Kidney (tissue), 13 donors: ENCODE measurements at regions not wholly inside any gene's neighbourhood (a gene's known extent, or its start where the extent isn't known, plus 50 kb on each side); places are given as distances from the start of the nearest gene placed in this dataset.

ENCODE experiments used
- DNase-seq, 5 donors: peaks; one replicate each; pipeline ENCODE4 v3.0.0-alpha.2; 2013 to 2020
- FAIRE-seq: peaks from 2 replicates; lab custom pipeline; 2012; peaks lifted over from hg19 to GRCh38; lab: Jason Lieb, UNC
- H3K27ac ChIP-seq, 2 donors: one replicate each; pipeline ENCODE4 v1.7.0; 2013; ENCODE audit warnings: low read depth in 2 of 2, low read length in 2 of 2, inconsistent platforms in 1 of 2
- H3K27me3 ChIP-seq: one replicate; pipeline ENCODE4 v1.7.1; 2013; ENCODE audit warnings: low read length, inconsistent platforms; ENCODE audit not compliant: control insufficient read depth, insufficient read depth
- H3K36me3 ChIP-seq, 3 donors: one replicate each; pipeline versions ENCODE4 v1.7.0 to v1.7.1; 2013; ENCODE audit warnings: low read length in 3 of 3, control low read depth in 1 of 3, inconsistent platforms in 1 of 3; ENCODE audit not compliant: insufficient read depth in 3 of 3, control insufficient read depth in 2 of 3
- H3K4me1 ChIP-seq, 3 donors: one replicate each; pipeline versions ENCODE4 v1.7.0 to v1.7.1; 2013; ENCODE audit warnings: low read length in 3 of 3, inconsistent platforms in 1 of 3, low read depth in 1 of 3; ENCODE audit not compliant: control insufficient read depth in 2 of 3, insufficient read depth in 2 of 3
- H3K4me3 ChIP-seq, 3 donors: one replicate each; pipeline versions ENCODE4 v1.7.0 to v1.8.1; 2013; ENCODE audit warnings: low read length in 3 of 3, control low read depth in 1 of 3, inconsistent platforms in 1 of 3
- H3K9ac ChIP-seq, 3 donors: one replicate each; pipeline versions ENCODE4 v1.7.0 to v1.7.1; 2013; ENCODE audit warnings: low read length in 3 of 3, control low read depth in 1 of 3, inconsistent platforms in 1 of 3
- H3K9me3 ChIP-seq, 3 donors: one replicate each; pipeline versions ENCODE4 v1.7.0 to v1.7.1; 2013; ENCODE audit warnings: low read length in 3 of 3, control low read depth in 1 of 3, inconsistent platforms in 1 of 3; ENCODE audit not compliant: control insufficient read depth in 2 of 3, insufficient read depth in 1 of 3
- intact Hi-C: fragments of 100-400 bp; cut with DNase I; formaldehyde crosslinking; loops from one replicate; pipeline ENCODE4 v1.11.1; 2022
- TF ChIP-seq, protein P1 (sequence below): IDR thresholded peaks from 3 replicates; pipeline ENCODE4 v1.5.1; 2012; ENCODE audit warnings: mild to moderate bottlenecking, moderate library complexity, borderline replicate concordance; ENCODE audit not compliant: insufficient read depth; ENCODE audit errors: extremely low read depth
- donor health status: control.
- donor health status: control.
- donor health status: control.
- donor health status: control.
- donor health status: control.
- donor health status: DM: yes; HTN: yes; CAD: no.
- donor health status: Normal renal cell carcinoma (clear cell type).

DNA sequence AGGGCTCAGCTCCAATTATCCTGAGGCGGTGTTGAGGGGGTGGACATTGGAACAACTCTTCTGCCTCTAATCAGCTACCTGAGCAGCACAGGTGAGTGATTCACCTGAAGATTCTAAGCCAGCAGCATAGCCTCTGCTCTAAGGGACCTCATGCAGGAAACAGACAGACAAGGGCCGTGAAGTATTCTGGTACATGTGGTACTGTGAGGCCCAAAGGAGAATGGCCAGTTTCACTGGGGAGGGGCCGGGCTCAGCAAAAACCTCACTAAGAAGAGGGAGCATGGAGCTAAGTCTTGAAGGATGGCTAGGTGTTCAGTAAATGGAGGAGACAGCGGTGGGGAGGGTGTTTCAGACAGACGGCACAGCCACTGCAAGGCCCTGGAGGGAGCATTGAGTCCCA, 58.5 kb upstream of the CCDC167 start:
- H3K9ac ChIP-seq, result no peak overlapping the region
- H3K36me3 ChIP-seq, result no peaks in the 10 kb centered on the region
- FAIRE-seq (no peak), DNase-seq (no peak)
- peaks cover 0 to 4% (median 0%) of the 10 kb centered on the region in 3 donors for H3K4me1 ChIP-seq
- no peaks in the 10 kb centered on the region for H3K9me3 ChIP-seq
- H3K4me3 ChIP-seq, result no peak overlapping the region
- intact Hi-C loops, result no loop called here
- TF ChIP-seq, protein P1, sequence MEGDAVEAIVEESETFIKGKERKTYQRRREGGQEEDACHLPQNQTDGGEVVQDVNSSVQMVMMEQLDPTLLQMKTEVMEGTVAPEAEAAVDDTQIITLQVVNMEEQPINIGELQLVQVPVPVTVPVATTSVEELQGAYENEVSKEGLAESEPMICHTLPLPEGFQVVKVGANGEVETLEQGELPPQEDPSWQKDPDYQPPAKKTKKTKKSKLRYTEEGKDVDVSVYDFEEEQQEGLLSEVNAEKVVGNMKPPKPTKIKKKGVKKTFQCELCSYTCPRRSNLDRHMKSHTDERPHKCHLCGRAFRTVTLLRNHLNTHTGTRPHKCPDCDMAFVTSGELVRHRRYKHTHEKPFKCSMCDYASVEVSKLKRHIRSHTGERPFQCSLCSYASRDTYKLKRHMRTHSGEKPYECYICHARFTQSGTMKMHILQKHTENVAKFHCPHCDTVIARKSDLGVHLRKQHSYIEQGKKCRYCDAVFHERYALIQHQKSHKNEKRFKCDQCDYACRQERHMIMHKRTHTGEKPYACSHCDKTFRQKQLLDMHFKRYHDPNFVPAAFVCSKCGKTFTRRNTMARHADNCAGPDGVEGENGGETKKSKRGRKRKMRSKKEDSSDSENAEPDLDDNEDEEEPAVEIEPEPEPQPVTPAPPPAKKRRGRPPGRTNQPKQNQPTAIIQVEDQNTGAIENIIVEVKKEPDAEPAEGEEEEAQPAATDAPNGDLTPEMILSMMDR, result no peak
- no peaks in the 10 kb centered on the region for H3K27me3 ChIP-seq
- no peak overlapping the region for H3K27ac ChIP-seq

DNA sequence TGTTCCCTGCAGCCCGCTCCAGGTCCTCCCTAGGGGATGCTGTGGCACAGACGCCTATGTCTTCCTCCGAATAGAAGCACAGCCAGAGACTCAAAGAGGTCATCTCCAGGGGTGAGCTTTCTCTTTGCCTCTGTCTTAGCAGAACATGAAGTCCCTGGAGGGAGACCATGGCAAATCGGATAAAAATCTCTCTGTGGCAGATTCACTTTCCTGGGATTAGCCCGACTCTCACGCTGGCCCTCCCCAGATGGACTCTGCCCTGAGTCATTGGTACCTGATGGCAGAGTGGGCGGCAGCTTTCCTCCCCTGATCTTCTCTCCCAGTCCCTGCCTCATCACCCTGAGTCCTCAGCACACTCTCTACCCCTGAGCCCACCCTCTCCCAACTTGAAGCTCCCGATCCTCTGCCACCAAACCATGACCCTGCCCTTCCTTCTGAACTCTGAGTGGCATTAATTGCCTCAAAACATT, 58.0 kb upstream of the CCDC167 start:
- Histone ChIP-seq H3K4me3 (no peak overlapping the region), H3K9ac (no peak overlapping the region), H3K27me3 (no peaks in the 10 kb centered on the region), H3K36me3 (no peaks in the 10 kb centered on the region), H3K27ac (no peak overlapping the region), H3K9me3 (no peaks in the 10 kb centered on the region), H3K4me1 (peaks cover 0 to 4% (median 0%) of the 10 kb centered on the region in 3 donors)
- intact Hi-C loops, result no loop called here
- FAIRE-seq (no peak), DNase-seq (no peak)
- TF ChIP-seq, protein P1, result no peak

DNA sequence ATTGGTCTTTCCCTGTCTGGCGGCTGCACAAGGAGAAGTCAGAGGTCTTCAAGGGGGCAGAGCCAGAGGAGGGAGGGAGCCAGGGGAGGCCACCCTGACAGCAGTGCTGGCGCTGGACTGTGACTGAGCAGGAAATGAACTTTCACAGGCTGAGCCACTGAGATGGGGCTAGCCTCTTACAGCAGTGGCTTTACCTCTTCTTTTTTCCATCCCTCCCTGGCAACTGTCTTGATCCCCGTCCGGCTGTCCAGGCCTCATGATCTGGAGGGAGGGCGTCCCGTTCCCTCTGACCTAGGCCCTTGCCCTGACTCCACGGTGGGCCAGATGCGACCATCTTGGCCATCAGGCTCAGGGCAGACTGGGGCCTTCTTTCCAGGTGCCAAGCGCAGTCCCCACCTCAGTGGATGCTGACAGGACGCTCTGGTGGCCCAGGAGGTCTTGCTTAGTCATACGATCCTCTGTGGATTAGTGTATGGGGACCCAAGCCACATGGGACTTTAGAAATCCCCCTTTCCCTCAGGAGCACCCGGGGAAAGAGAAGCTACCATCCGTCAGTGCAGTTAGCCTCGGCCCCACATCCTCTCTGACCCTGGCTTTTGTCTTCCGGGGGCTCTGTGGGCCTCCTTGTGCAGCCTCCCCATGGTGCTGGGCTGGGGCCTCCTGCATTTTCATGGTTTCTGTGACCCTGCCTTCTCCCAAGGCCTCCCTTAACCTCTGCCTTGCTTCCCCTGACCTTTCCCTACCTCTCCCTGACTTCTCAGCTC, 57.4 kb upstream of the CCDC167 start:
- peaks cover 0 to 4% (median 0%) of the 10 kb centered on the region in 3 donors for H3K4me1 ChIP-seq
- no peaks in the 10 kb centered on the region for H3K36me3 ChIP-seq
- TF ChIP-seq, protein P1, result no peak
- no peaks in the 10 kb centered on the region for H3K9me3 ChIP-seq
- H3K27me3 ChIP-seq, result no peaks in the 10 kb centered on the region
- peak in 4 of 5 donors; percentile 73 to 85 (median 78) for DNase-seq
- intact Hi-C loops, result no loop called here
- H3K27ac ChIP-seq, result no peak overlapping the region
- FAIRE-seq, result no peak
- no peak overlapping the region for H3K9ac ChIP-seq
- no peak overlapping the region for H3K4me3 ChIP-seq
